Esophagus squamous epithelium (tissue), 4 donors: ENCODE measurements at regions not wholly inside any gene's neighbourhood (a gene's known extent, or its start where the extent isn't known, plus 50 kb on each side); places are given as distances from the start of the nearest gene placed in this dataset.

Source experiments
- POLR2A ChIP-seq, 4 donors: fragments of 450-650 bp; IDR thresholded peaks; one replicate each; pipeline ENCODE4 v1.6.1; 2017; ENCODE audit warnings: antibody characterized with exemption in 4 of 4, mild to moderate bottlenecking in 4 of 4, moderate library complexity in 3 of 4
- TF ChIP-seq, protein P1 (sequence below), 6 experiments: fragments of 450-650 bp in 4 of 6; fragments of 200-600 bp in 2 of 6; sonication (generic) in 2 of 6; IDR thresholded peaks; one replicate each; pipeline ENCODE4 v1.5.1; 2016 to 2019; ENCODE audit warnings: antibody characterized with exemption in 6 of 6, mild to moderate bottlenecking in 4 of 6, moderate library complexity in 4 of 6

DNA sequence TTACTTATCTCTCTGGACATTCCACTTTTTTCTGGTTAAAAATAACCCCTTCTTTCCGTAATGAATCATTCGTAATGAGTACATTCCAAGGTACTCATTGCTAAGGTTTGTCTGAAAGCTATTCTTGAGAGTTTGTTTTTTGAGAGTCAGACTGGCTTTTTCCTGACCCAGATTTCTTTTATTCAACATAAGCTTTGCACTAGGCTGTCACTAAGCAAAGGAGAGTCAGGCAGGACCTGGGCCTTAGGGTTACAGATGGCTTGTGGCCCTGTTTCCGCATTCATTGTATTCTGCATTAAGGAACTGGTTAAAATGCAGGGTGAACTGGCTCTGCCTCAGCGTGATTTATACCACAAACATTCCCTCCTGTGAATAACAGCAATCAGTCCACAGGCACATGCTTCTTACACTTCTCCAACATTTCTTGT is 84.1 kb downstream of the POM121L12 start:
- TF ChIP-seq, protein P1, sequence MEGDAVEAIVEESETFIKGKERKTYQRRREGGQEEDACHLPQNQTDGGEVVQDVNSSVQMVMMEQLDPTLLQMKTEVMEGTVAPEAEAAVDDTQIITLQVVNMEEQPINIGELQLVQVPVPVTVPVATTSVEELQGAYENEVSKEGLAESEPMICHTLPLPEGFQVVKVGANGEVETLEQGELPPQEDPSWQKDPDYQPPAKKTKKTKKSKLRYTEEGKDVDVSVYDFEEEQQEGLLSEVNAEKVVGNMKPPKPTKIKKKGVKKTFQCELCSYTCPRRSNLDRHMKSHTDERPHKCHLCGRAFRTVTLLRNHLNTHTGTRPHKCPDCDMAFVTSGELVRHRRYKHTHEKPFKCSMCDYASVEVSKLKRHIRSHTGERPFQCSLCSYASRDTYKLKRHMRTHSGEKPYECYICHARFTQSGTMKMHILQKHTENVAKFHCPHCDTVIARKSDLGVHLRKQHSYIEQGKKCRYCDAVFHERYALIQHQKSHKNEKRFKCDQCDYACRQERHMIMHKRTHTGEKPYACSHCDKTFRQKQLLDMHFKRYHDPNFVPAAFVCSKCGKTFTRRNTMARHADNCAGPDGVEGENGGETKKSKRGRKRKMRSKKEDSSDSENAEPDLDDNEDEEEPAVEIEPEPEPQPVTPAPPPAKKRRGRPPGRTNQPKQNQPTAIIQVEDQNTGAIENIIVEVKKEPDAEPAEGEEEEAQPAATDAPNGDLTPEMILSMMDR (IDR thresholded peaks at IDR 0.05) = no peak
- TF ChIP-seq POLR2A (IDR thresholded peaks at IDR 0.05) = no peak
